ENCODE measurements at regions not wholly inside any gene's neighbourhood (a gene's known extent, or its start where the extent isn't known, plus 50 kb on each side); places are given as distances from the start of the nearest gene placed in this dataset.

DNA sequence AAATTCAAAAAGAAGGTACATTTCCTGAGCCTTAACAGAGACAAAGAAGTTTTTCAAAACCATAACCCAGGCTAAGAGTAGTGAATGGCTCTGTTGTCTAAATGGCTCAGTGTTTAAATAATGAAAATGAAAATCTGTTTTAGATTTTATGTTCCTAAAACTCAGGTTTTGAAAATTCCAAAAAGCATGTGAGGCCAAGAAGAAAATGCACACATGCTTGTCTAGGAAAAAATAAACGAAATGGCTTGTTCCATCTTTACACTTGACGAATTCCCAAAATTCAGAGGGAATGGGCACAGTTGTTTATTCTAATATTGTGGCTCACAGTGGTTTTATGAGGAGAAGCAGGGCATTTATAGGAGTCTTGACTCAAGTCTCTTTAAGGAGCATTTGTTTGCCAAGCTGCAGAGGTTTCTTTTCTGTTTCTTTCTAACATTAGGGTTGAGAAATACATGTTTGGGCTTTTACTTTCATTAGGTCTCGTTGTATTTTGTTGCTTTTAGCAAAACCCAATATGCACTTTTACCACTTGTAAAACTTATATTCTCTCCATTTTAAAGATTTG, 527.6 kb upstream of the ANKRD30A start:
- TF ChIP-seq, protein P1, sequence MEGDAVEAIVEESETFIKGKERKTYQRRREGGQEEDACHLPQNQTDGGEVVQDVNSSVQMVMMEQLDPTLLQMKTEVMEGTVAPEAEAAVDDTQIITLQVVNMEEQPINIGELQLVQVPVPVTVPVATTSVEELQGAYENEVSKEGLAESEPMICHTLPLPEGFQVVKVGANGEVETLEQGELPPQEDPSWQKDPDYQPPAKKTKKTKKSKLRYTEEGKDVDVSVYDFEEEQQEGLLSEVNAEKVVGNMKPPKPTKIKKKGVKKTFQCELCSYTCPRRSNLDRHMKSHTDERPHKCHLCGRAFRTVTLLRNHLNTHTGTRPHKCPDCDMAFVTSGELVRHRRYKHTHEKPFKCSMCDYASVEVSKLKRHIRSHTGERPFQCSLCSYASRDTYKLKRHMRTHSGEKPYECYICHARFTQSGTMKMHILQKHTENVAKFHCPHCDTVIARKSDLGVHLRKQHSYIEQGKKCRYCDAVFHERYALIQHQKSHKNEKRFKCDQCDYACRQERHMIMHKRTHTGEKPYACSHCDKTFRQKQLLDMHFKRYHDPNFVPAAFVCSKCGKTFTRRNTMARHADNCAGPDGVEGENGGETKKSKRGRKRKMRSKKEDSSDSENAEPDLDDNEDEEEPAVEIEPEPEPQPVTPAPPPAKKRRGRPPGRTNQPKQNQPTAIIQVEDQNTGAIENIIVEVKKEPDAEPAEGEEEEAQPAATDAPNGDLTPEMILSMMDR (IDR thresholded peaks at IDR 0.05; ENCODE audit: extremely low read depth in 1 of 2, insufficient read depth in 1 of 2, low read depth in 1 of 2, low read length in 2 of 2): no peak
- TF ChIP-seq EZH2 (IDR thresholded peaks at IDR 0.05; ENCODE audit: borderline replicate concordance, low read depth, low read length, severe bottlenecking): no peak
- TF ChIP-seq POLR2AphosphoS5 (IDR thresholded peaks at IDR 0.05; ENCODE audit: insufficient read depth, low read depth, low read length): no peak
- TF ChIP-seq POLR2A (IDR thresholded peaks at IDR 0.05; ENCODE audit: low read depth, low read length): no peak
- no peak for TF ChIP-seq MYC (IDR thresholded peaks at IDR 0.05; ENCODE audit: low read depth, low read length)
- TF ChIP-seq JUN (IDR thresholded peaks at IDR 0.05; ENCODE audit: borderline replicate concordance, insufficient read depth, insufficient read length, low read depth): no peak

Data from endothelial cell of umbilical vein (primary cell).